Epithelial cell of proximal tubule (primary cell): ENCODE measurements at regions not wholly inside any gene's neighbourhood (a gene's known extent, or its start where the extent isn't known, plus 50 kb on each side); places are given as distances from the start of the nearest gene placed in this dataset.
A peak's percentile ranks its signal among the peaks of the same experiment; 100 is the strongest.

Source experiments
- DNase-seq: peaks from one replicate; pipeline ENCODE4 v3.0.0-alpha.2; 2011; ENCODE audit warnings: low read depth
- H3K4me3 ChIP-seq: 2 replicates; pipeline ENCODE4 v1.5.1; 2011; ENCODE audit warnings: low read depth, mild to moderate bottlenecking, low read length
- TF ChIP-seq, protein P1 (sequence below): conservative IDR thresholded peaks from 2 replicates; pipeline ENCODE4 v1.5.1; 2012; ENCODE audit warnings: low read depth, mild to moderate bottlenecking, low read length

DNA sequence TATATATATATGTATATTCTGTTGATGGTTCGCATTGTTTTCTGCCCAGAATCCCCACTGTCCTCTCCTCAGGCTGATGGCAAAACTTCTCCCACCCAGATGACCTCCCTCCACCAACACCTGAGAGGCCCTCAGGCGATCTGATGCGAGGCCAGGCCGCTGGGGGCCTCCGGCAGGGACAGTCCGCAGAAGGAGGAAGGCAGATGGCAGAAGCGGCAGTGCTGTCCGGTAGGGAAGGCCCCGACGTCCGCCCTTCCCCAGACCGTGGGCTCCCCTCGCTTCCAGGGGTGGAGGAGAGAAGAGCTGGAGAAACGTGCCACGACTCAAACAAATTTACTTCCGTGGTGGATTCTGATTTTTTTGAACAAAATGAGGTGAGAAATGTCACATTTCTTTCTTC lies 178.3 kb upstream of the RGS6 start:
- TF ChIP-seq, protein P1, sequence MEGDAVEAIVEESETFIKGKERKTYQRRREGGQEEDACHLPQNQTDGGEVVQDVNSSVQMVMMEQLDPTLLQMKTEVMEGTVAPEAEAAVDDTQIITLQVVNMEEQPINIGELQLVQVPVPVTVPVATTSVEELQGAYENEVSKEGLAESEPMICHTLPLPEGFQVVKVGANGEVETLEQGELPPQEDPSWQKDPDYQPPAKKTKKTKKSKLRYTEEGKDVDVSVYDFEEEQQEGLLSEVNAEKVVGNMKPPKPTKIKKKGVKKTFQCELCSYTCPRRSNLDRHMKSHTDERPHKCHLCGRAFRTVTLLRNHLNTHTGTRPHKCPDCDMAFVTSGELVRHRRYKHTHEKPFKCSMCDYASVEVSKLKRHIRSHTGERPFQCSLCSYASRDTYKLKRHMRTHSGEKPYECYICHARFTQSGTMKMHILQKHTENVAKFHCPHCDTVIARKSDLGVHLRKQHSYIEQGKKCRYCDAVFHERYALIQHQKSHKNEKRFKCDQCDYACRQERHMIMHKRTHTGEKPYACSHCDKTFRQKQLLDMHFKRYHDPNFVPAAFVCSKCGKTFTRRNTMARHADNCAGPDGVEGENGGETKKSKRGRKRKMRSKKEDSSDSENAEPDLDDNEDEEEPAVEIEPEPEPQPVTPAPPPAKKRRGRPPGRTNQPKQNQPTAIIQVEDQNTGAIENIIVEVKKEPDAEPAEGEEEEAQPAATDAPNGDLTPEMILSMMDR = no peak
- no peak overlapping the region for H3K4me3 ChIP-seq
- no peak for DNase-seq

DNA sequence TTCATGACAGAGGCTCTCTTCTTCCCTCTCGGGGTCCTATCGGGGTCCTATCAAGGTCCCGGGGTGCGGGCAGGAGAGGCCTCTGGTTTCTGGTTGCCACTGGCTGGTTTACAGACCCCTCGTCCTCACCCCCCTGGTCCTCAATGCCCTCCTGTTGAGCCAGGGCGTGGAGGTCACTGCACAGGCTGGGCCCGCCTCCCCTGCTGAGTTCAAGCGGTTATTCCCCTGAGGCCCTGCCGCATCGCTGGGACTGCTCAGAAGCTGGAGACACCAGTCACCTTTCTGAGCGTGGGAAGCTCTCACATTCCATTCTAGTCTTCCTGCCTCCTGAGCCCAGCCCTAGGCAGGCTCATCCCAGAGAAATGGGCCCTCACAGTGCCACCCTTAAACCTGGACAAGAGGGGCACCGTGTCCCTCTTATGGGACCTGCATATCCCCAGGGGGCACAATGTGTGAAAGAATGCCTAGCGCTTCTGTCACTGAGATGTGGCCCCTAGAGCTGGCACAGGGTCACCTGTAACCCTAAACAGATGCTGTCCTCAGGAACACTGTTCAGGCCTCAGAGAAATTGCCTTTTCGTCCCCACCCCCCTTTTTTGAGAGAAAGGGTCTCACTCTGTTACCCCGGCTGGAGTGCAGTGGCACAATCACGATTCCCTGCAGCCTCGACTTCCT lies 177.7 kb upstream of the RGS6 start:
- DNase-seq = no peak
- TF ChIP-seq, protein P1 = no peak
- no peak overlapping the region for H3K4me3 ChIP-seq

DNA sequence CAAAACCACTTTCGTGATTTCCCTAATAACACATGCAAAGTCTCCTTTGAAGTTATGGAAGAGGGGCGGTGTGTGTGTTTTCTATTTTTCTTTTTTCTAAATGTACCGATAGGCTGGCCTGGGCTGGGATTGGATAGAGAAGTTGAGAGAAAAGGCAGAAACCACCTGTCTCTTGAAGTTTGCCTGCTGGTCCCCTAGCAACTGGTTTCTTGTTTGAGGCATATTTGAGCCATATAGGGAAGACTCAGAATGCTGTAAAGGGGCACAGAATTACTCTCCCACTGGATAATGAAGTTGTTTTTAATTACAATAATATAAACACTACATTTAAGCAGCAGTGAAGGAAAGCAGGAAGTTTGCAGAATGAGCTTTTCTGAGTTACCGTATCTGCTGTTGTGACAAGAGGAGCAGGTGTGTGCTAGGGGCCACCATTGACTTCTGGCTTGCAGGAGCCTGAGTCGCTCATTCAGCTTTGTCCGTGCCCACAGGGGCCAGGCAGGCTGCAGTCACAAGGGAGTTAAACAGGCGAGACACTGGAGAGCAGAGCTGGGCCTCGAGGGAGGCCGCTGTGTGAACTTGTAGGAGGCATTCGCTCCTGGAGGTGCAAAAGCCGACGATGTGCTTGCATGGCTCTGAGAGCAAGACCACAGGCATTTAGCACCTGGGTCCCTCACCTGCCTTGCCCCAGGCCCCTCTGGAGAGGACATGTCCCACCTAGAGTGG lies 173.8 kb upstream of the RGS6 start:
- H3K4me3 ChIP-seq = no peak overlapping the region
- TF ChIP-seq, protein P1 = no peak
- no peak for DNase-seq

DNA sequence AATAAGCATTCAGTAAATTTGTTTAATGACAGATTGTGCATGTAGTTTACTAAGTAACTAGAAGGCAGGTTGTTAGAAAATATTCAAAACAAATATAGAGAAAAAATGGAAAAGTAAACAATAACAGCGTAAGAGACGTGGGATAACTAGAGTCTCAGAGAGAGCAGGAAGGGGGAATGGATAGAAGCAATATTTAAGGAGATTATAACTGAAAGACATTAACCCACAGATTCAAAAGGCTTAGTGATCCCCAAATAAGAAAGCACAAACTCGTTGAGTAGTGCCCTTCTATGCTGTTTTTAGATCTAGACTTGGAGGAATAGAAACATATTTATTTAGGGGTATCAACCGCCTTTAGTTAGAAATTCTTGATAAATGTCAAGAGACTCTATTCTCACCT lies 169.7 kb upstream of the RGS6 start:
- no peak for DNase-seq
- no peak overlapping the region for H3K4me3 ChIP-seq
- TF ChIP-seq, protein P1 = no peak

DNA sequence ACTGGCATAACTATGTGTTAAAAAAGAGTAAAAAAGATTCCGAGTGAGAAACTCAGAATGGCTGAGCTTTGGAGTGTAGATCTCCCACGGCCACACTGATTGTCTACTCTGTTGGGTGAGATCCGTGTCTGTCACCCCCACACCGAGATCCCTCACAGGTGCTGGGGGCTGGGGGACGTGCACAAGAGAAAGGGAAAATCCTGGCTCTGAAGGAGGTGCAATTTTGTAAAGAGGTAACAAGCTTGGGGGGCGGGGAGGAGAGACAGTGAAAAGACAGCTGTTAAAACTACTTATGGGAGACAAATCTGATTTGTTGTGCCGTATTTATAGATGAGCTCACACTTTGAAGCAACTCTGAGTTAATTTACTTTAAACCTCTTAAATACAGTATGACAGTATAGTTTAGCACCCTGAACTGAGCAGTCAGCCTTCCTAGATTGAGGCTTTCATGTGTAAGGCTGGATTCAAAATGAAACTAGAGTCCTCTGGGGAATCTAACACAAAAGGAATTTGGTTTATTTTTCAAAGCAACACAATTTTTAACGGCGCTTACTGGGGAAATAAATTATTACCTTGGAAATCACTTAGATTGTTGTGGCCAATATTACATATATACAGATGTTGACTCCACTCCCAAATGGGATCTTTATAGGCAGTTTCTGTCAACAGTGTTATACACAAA lies 167.4 kb upstream of the RGS6 start:
- TF ChIP-seq, protein P1 = no peak
- no peak for DNase-seq
- peak overlapping the region; percentile 38 for H3K4me3 ChIP-seq

DNA sequence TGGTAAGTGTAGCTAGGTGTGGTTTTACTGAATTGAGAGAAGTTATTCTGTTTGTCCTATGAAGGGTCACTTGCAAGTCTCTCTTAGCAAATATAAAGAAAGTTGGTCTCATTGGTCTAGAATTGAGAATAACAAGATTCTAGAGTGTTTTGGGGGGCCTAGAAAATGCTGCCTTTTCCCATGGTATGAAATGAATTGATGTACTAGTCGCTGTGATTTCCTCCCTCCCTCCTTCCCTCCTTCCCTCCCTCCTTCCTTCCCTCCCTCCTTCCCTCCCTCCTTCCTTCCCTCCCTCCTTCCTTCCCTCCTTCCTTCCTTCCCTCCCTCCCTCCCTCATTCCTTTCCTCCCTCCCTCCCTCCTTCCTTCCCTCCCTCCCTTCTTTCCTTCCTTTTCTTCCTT lies 166.7 kb upstream of the RGS6 start:
- no peak for DNase-seq
- no peak overlapping the region for H3K4me3 ChIP-seq
- TF ChIP-seq, protein P1 = no peak
